ENCODE measurements at regions not wholly inside any gene's neighbourhood (a gene's known extent, or its start where the extent isn't known, plus 50 kb on each side); places are given as distances from the start of the nearest gene placed in this dataset.

DNA sequence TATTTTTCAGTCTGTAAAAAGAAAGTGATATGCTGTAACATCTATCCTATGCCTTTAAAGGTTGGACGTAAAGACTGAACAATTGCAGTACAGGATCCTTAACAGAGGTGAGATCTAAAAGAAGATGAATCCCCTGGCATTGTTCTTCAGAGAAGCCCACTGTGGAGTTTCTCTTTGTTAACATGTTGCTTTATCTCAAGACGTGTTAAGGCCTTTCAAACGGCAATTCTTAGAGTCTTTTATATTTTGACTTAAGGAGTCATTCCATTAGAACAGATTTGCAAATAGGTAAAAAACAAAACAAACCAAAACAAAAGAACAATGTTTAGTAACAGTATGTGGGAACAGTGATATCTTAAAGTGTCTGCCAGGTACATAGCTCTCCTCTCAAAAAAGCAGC, 225.1 kb upstream of the ZP4 start:
- Histone ChIP-seq H3K4me1 (ENCODE audit: control insufficient read depth, insufficient read depth, low read length, poor library complexity, severe bottlenecking) (peaks cover 4% of the 10 kb centered on the region), H3K27ac (ENCODE audit: low read depth, low read length, severe bottlenecking) (no peak overlapping the region), H3K4me3 (ENCODE audit: extremely low read depth, insufficient read depth, low read length, poor library complexity, severe bottlenecking) (no peak overlapping the region), H3K9me3 (ENCODE audit: control insufficient read depth, low read length) (no peaks in the 10 kb centered on the region), H3K36me3 (ENCODE audit: control insufficient read depth, insufficient read depth, low read length) (no peaks in the 10 kb centered on the region)
- WGBS, 2 experiments (ENCODE audit: insufficient coverage in 2 of 2): 65 to 86% methylated on average over 1 to 2 of the region's 3 CpGs

DNA sequence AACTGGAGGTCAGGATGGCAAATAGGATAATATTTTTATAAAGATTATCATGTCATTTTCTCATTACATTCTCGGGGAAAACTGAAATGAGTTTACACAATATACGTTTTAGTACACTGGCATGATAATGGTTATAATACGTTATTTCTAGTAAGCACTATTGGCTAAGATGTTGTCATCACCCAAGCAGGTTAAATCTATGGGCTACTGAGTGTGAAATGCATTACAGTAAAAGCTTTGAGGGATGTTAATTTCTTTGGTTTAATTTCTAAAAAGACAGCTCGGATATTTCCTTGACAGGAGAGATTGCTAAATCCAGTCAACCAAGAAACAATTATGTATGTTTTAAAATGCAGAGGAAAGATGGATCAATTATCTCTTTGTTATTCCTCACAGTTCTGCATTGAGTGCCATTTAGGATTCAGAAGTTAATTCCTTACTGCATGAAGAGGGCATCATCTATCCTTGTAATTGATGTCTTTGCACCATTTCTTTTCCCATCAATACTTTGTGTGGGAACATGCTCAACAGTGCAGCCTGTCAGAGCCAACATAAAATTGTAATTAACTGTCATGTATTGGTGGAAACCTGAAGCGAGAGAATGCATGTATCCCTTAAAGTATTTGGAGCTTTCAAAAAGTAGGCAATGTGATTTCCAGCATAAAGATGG, 222.4 kb upstream of the ZP4 start:
- no peak overlapping the region for H3K4me3 ChIP-seq (ENCODE audit: extremely low read depth, insufficient read depth, low read length, poor library complexity, severe bottlenecking)
- H3K36me3 ChIP-seq (ENCODE audit: control insufficient read depth, insufficient read depth, low read length): no peaks in the 10 kb centered on the region
- WGBS, 2 experiments (ENCODE audit: insufficient coverage in 2 of 2): 86 to 92% methylated on average over 1 to 2 of the region's 5 CpGs
- no peak overlapping the region for H3K27ac ChIP-seq (ENCODE audit: low read depth, low read length, severe bottlenecking)
- no peaks in the 10 kb centered on the region for H3K4me1 ChIP-seq (ENCODE audit: control insufficient read depth, insufficient read depth, low read length, poor library complexity, severe bottlenecking)
- no peaks in the 10 kb centered on the region for H3K9me3 ChIP-seq (ENCODE audit: control insufficient read depth, low read length)

DNA sequence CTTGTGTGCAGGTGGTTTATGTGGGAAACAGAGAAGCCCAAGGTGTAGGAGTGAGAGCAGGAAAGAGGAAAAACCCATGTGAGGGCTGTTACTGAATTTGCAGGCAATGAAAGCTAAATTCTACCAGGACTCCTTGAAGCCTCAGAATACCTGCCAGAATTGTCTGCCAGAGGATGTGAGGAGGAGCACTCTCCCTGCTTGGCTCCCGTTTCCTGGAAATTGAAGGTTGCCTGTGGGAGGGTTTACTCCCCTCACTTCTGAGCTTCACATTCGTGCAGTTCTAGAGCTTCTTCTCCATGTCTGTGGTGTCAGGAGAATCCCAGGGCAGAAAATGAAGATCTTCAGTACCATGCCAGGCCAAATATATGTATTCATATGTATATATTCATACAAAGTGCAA, 220.8 kb upstream of the ZP4 start:
- Histone ChIP-seq H3K36me3 (ENCODE audit: control insufficient read depth, insufficient read depth, low read length) (no peaks in the 10 kb centered on the region), H3K9me3 (ENCODE audit: control insufficient read depth, low read length) (no peaks in the 10 kb centered on the region)

DNA sequence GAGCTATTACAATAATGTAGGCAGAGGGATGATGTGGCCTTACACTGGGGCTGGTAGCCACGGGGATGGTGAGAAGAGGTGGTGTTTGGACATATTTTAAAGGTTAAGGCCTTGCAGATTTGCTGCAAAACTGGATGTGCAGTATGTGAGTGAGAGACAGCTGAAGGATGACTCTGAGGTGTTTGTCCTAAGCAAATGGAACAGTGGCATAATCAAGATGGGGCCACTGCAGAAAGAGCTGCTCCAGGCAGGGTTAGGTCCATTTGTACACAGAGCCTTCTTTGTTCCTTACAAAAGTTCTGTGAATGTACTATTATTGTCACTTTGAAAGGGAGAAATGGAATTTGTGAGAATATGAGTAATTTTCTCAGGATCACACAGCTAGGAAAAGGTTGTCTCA, 220.4 kb upstream of the ZP4 start:
- H3K9me3 ChIP-seq (ENCODE audit: control insufficient read depth, low read length): no peaks in the 10 kb centered on the region
- H3K36me3 ChIP-seq (ENCODE audit: control insufficient read depth, insufficient read depth, low read length): no peaks in the 10 kb centered on the region
- H3K4me1 ChIP-seq (ENCODE audit: control insufficient read depth, insufficient read depth, low read length, poor library complexity, severe bottlenecking): no peaks in the 10 kb centered on the region
- H3K4me3 ChIP-seq (ENCODE audit: extremely low read depth, insufficient read depth, low read length, poor library complexity, severe bottlenecking): no peak overlapping the region
- WGBS, 2 experiments (ENCODE audit: insufficient coverage in 2 of 2): 83 to 100% methylated on average over 1 of the region's 1 CpG
- H3K27ac ChIP-seq (ENCODE audit: low read depth, low read length, severe bottlenecking): no peak overlapping the region

More for the DNA sequence above, 220.8 kb upstream of the ZP4 start:
- no peak overlapping the region for H3K27ac ChIP-seq (ENCODE audit: low read depth, low read length, severe bottlenecking)
- no peak overlapping the region for H3K4me3 ChIP-seq (ENCODE audit: extremely low read depth, insufficient read depth, low read length, poor library complexity, severe bottlenecking)
- no CpG with 5 or more reads among the region's 2 CpGs for WGBS, 2 experiments (ENCODE audit: insufficient coverage in 2 of 2)
- H3K4me1 ChIP-seq (ENCODE audit: control insufficient read depth, insufficient read depth, low read length, poor library complexity, severe bottlenecking): no peaks in the 10 kb centered on the region

DNA sequence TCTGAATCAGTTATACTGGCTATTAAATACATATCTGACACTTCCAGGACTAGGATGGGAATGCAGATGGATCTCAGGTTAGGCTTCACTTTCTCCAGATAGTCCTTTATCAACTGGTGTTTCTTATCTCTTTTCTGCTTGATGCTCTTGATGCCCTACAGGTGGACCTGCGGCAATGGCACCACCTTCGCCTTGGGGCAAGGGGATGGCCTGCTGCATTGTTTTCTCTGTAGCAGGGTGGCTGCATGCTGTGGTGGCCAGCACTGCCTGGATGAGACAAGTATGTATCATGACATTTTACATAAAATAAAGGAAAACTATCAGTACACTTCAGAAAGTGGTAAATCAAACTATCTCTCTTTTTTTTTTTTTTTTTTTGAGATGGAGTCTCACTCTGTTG, 217.7 kb upstream of the ZP4 start:
- H3K4me1 ChIP-seq (ENCODE audit: control insufficient read depth, insufficient read depth, low read length, poor library complexity, severe bottlenecking): no peaks in the 10 kb centered on the region
- H3K36me3 ChIP-seq (ENCODE audit: control insufficient read depth, insufficient read depth, low read length): no peaks in the 10 kb centered on the region
- no peaks in the 10 kb centered on the region for H3K9me3 ChIP-seq (ENCODE audit: control insufficient read depth, low read length)
- H3K27ac ChIP-seq (ENCODE audit: low read depth, low read length, severe bottlenecking): no peak overlapping the region
- H3K4me3 ChIP-seq (ENCODE audit: extremely low read depth, insufficient read depth, low read length, poor library complexity, severe bottlenecking): no peak overlapping the region
- 83% methylated on average over 2 of the region's 2 CpGs; no CpG with 5 or more reads in 1 of the 2 experiments for WGBS, 2 experiments (ENCODE audit: insufficient coverage in 2 of 2)

DNA sequence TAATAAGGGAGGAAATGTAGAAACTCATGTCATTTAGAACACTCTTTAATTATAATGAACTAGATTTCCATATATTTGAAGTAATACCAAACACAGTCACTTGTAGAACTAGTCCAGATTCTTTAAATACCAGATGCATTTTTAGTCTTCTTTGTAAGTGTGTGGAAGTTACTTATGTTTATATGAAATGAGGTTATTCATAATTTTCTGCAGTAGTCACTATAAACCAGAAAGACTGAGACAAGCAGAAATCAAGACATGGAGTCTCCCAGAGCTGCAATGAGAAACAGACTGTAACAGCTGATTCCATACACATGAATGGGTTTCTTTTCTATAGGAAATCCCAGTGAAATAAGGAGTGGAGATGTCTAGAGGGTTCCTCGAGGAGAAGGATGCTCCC, 216.6 kb upstream of the ZP4 start:
- no peaks in the 10 kb centered on the region for H3K9me3 ChIP-seq (ENCODE audit: control insufficient read depth, low read length)
- H3K4me1 ChIP-seq (ENCODE audit: control insufficient read depth, insufficient read depth, low read length, poor library complexity, severe bottlenecking): no peaks in the 10 kb centered on the region
- H3K36me3 ChIP-seq (ENCODE audit: control insufficient read depth, insufficient read depth, low read length): no peaks in the 10 kb centered on the region
- H3K27ac ChIP-seq (ENCODE audit: low read depth, low read length, severe bottlenecking): no peak overlapping the region
- WGBS, 2 experiments (ENCODE audit: insufficient coverage in 2 of 2): no CpG with 5 or more reads among the region's 1 CpG
- no peak overlapping the region for H3K4me3 ChIP-seq (ENCODE audit: extremely low read depth, insufficient read depth, low read length, poor library complexity, severe bottlenecking)

DNA sequence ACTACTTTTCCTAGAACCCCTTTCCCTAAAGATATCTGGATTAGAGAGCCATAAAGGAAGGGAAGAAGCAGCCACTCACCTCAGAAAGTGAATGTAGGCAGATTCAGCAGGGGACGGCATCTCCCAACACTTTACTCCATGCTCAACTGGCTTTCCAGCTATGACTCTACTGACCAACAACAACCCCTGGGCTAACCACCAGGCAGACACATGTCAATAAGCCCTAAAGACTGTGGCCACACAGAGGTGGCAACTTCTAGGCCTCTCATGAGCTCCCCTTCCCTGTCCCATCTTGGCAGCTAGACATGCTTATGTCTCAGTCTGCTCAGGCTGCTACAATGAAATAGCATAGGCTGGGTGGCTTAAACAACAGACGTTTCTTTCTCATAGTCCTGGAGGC, 214.0 kb upstream of the ZP4 start:
- no peaks in the 10 kb centered on the region for H3K36me3 ChIP-seq (ENCODE audit: control insufficient read depth, insufficient read depth, low read length)
- H3K9me3 ChIP-seq (ENCODE audit: control insufficient read depth, low read length): no peaks in the 10 kb centered on the region
- no peaks in the 10 kb centered on the region for H3K4me1 ChIP-seq (ENCODE audit: control insufficient read depth, insufficient read depth, low read length, poor library complexity, severe bottlenecking)
- no peak overlapping the region for H3K4me3 ChIP-seq (ENCODE audit: extremely low read depth, insufficient read depth, low read length, poor library complexity, severe bottlenecking)
- 78 to 90% methylated on average over 2 of the region's 2 CpGs for WGBS, 2 experiments (ENCODE audit: insufficient coverage in 2 of 2)
- H3K27ac ChIP-seq (ENCODE audit: low read depth, low read length, severe bottlenecking): no peak overlapping the region

DNA sequence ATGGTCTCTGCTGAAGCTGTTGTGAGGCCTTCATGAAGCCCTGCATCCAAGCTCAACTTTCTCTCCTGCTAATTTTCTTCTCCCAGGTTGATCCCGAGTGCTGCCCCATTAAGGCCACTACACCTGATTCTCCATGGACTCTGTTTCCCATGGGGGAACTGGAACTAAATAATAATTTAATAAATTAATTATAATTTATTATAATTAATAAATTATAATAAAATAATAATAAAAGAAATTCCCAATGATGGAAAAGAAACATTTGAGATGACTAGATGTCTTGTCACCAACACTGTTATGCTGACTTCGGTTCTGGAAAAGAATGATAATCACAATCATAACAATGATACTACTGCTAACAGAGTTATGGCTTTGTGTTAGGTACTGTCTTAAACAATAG, 211.2 kb upstream of the ZP4 start:
- Histone ChIP-seq H3K36me3 (ENCODE audit: control insufficient read depth, insufficient read depth, low read length) (no peaks in the 10 kb centered on the region), H3K4me3 (ENCODE audit: extremely low read depth, insufficient read depth, low read length, poor library complexity, severe bottlenecking) (no peak overlapping the region), H3K4me1 (ENCODE audit: control insufficient read depth, insufficient read depth, low read length, poor library complexity, severe bottlenecking) (no peaks in the 10 kb centered on the region), H3K27ac (ENCODE audit: low read depth, low read length, severe bottlenecking) (no peak overlapping the region), H3K9me3 (ENCODE audit: control insufficient read depth, low read length) (no peaks in the 10 kb centered on the region)
- WGBS, 2 experiments (ENCODE audit: insufficient coverage in 2 of 2): no CpG with 5 or more reads among the region's 2 CpGs

DNA sequence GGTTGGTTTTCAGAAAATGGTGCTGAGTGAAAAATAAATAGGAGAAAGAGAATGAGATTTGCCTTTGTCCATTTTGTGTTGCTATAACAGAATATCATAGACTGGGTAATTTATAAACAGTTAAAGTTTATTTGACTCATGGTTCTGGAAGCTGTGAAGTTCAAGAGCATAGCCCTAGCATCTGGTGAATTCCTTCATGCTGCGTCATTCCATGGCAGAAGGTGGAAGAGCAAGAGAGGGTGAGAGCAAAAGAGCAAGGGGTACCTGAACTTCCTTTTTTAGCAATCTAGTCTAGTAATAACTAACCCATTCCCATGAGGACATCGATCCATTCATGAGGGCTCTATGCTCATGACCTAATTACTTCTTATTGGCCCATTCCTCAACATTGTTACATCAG, 209.1 kb upstream of the ZP4 start:
- Histone ChIP-seq H3K4me1 (ENCODE audit: control insufficient read depth, insufficient read depth, low read length, poor library complexity, severe bottlenecking) (no peaks in the 10 kb centered on the region), H3K4me3 (ENCODE audit: extremely low read depth, insufficient read depth, low read length, poor library complexity, severe bottlenecking) (no peak overlapping the region), H3K27ac (ENCODE audit: low read depth, low read length, severe bottlenecking) (no peak overlapping the region), H3K9me3 (ENCODE audit: control insufficient read depth, low read length) (no peaks in the 10 kb centered on the region), H3K36me3 (ENCODE audit: control insufficient read depth, insufficient read depth, low read length) (no peaks in the 10 kb centered on the region)
- WGBS, 2 experiments (ENCODE audit: insufficient coverage in 2 of 2): 80 to 92% methylated on average over 1 of the region's 2 CpGs

DNA sequence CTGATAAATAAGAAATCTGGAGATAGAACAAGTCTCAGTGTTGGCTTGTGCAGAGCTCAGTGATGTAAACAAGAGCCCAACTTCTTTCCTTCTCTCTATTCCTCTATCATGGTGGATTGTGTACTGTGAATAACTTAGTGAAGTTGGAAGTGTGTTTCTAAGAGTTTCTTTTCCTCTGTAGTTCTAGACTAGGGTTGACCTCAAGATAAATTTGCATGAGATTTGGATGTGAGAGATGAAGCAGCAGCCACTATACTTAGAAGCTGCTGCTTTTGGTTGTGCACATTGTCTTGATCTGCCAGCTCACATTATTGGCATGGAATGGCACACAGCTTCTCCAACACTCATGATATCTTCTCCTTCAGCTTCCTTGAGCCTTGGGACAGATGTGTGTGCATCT, 198.9 kb upstream of the ZP4 start:
- H3K4me1 ChIP-seq (ENCODE audit: control insufficient read depth, insufficient read depth, low read length, poor library complexity, severe bottlenecking): no peaks in the 10 kb centered on the region
- no peaks in the 10 kb centered on the region for H3K36me3 ChIP-seq (ENCODE audit: control insufficient read depth, insufficient read depth, low read length)
- H3K27ac ChIP-seq (ENCODE audit: low read depth, low read length, severe bottlenecking): no peak overlapping the region
- no peaks in the 10 kb centered on the region for H3K9me3 ChIP-seq (ENCODE audit: control insufficient read depth, low read length)
- no peak overlapping the region for H3K4me3 ChIP-seq (ENCODE audit: extremely low read depth, insufficient read depth, low read length, poor library complexity, severe bottlenecking)

DNA sequence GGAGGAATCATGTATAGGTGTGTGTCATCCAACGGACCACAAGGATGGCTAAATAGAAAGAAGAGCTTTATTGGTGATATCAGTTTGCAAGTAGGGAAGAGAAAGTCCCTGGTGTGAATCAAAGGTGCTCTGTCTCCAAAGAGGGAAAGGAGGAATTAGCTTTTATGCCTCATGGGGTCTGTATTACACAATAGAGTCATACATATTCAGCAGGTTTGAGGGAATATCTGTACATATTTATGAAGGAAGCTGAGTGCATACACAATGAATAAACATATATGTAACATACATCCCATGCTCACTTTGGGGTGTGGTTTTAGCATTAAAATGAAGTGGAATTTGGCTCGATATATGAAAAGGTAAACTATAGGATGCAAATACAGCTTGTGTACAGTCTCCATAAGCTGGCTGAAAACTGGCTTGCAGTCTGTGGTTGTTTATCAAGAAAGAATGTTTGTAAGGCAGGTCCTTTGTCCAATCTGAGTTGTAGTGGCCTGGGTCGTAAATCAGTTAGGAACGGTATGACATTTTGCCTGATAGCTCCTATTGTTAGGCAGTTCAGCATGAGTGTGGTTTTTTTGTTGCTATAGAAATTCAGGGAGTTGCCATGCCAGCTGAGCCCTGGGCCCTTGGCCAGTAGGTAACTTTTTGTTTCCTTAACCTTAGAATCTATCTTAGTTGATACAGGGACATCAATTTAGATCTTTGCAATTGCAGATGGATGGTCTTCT, 198.0 kb upstream of the ZP4 start:
- WGBS, 2 experiments (ENCODE audit: insufficient coverage in 2 of 2): 93 to 100% methylated on average over 2 to 3 of the region's 4 CpGs
- Histone ChIP-seq H3K4me1 (ENCODE audit: control insufficient read depth, insufficient read depth, low read length, poor library complexity, severe bottlenecking) (no peaks in the 10 kb centered on the region), H3K4me3 (ENCODE audit: extremely low read depth, insufficient read depth, low read length, poor library complexity, severe bottlenecking) (no peak overlapping the region), H3K36me3 (ENCODE audit: control insufficient read depth, insufficient read depth, low read length) (no peaks in the 10 kb centered on the region), H3K9me3 (ENCODE audit: control insufficient read depth, low read length) (no peaks in the 10 kb centered on the region), H3K27ac (ENCODE audit: low read depth, low read length, severe bottlenecking) (no peak overlapping the region)
